ENCODE measurements at regions not wholly inside any gene's neighbourhood (a gene's known extent, or its start where the extent isn't known, plus 50 kb on each side); places are given as distances from the start of the nearest gene placed in this dataset.

- Histone ChIP-seq H3K4me2 (ENCODE audit: insufficient read depth, low read length) (no peak overlapping the region), H3K4me1 (ENCODE audit: control insufficient read depth, extremely low read depth, insufficient read depth, low read length) (no peaks in the 10 kb centered on the region), H3K27ac (ENCODE audit: insufficient read depth, low read depth, low read length) (no peak overlapping the region), H3K79me2 (ENCODE audit: control insufficient read depth, insufficient read depth, low read length) (no peaks in the 10 kb centered on the region), H2AFZ (ENCODE audit: low read depth, low read length) (no peak overlapping the region), H4K20me1 (replicated peaks; ENCODE audit: control insufficient read depth, extremely low read depth, insufficient read depth, low read length) (no peaks in the 10 kb centered on the region), H3K27me3 (ENCODE audit: control insufficient read depth in 2 of 2, insufficient read depth in 2 of 2, low read length in 2 of 2) (no peaks in the 10 kb centered on the region), H3K9me3 (replicated peaks; ENCODE audit: control insufficient read depth, insufficient read depth, low read length) (no peaks in the 10 kb centered on the region), H3K9me1 (replicated peaks; ENCODE audit: control insufficient read depth, extremely low read depth, insufficient read depth, low read length) (no peaks in the 10 kb centered on the region), H3K9ac (replicated peaks; ENCODE audit: extremely low read depth, insufficient read depth, low read length) (no peak overlapping the region), H3K4me3 (replicated peaks in 1 of 3; ENCODE audit: insufficient read depth in 1 of 3, low read depth in 1 of 3, low read length in 3 of 3) (no peak overlapping the region), H3K36me3 (ENCODE audit: control insufficient read depth in 2 of 2, extremely low read depth in 1 of 2, insufficient read depth in 2 of 2, low read length in 2 of 2) (no peaks in the 10 kb centered on the region)
- FAIRE-seq (no peak), DNase-seq (ENCODE audit: low read depth, low spot score) (no peak)
- ChIA-PET POLR2A (no interaction called here), CTCF (no interaction called here)
- BruUV-seq (replicated peaks), result no TSS peak
- intact Hi-C loops (cut with micrococcal nuclease) (no loop called here), dilution Hi-C loops (cut with MboI; ENCODE audit: extremely low pct_ligation_motif_present, low sequenced_read_pairs) (no loop called here)
- TF ChIP-seq POLR2AphosphoS5 (IDR thresholded peaks at IDR 0.05; ENCODE audit: insufficient read depth, low read depth, low read length) (no peak), MYC (IDR thresholded peaks at IDR 0.05; ENCODE audit: low read depth, low read length) (no peak), POLR2A (IDR thresholded peaks at IDR 0.05; ENCODE audit: low read depth, low read length) (no peak), MAX (IDR thresholded peaks at IDR 0.05; ENCODE audit: insufficient read depth, insufficient read length) (no peak), CTCF (IDR thresholded peaks at IDR 0.05; ENCODE audit: extremely low read depth in 1 of 2, insufficient read depth in 1 of 2, low read depth in 1 of 2, low read length in 2 of 2) (no peak), FOS (IDR thresholded peaks at IDR 0.05; ENCODE audit: borderline replicate concordance, insufficient read depth, low read length) (no peak)
Observed at GRCh38 chr11:43238341-43238740, 73.5 kb upstream of the API5 start.

- Histone ChIP-seq H3K4me3 (replicated peaks in 1 of 3; ENCODE audit: insufficient read depth in 1 of 3, low read depth in 1 of 3, low read length in 3 of 3) (no peak overlapping the region), H3K27ac (ENCODE audit: insufficient read depth, low read depth, low read length) (no peak overlapping the region), H2AFZ (ENCODE audit: low read depth, low read length) (no peak overlapping the region), H4K20me1 (replicated peaks; ENCODE audit: control insufficient read depth, extremely low read depth, insufficient read depth, low read length) (no peaks in the 10 kb centered on the region), H3K9me1 (replicated peaks; ENCODE audit: control insufficient read depth, extremely low read depth, insufficient read depth, low read length) (no peaks in the 10 kb centered on the region), H3K27me3 (ENCODE audit: control insufficient read depth in 2 of 2, insufficient read depth in 2 of 2, low read length in 2 of 2) (no peaks in the 10 kb centered on the region), H3K4me1 (ENCODE audit: control insufficient read depth, extremely low read depth, insufficient read depth, low read length) (no peaks in the 10 kb centered on the region), H3K36me3 (ENCODE audit: control insufficient read depth in 2 of 2, extremely low read depth in 1 of 2, insufficient read depth in 2 of 2, low read length in 2 of 2) (no peaks in the 10 kb centered on the region), H3K4me2 (ENCODE audit: insufficient read depth, low read length) (no peak overlapping the region), H3K9ac (replicated peaks; ENCODE audit: extremely low read depth, insufficient read depth, low read length) (no peak overlapping the region), H3K79me2 (ENCODE audit: control insufficient read depth, insufficient read depth, low read length) (no peaks in the 10 kb centered on the region), H3K9me3 (replicated peaks; ENCODE audit: control insufficient read depth, insufficient read depth, low read length) (no peaks in the 10 kb centered on the region)
- CTCF ChIA-PET, result no interaction called here
- BruUV-seq (replicated peaks), result no TSS peak
- FAIRE-seq, result no peak
- TF ChIP-seq JUN (IDR thresholded peaks at IDR 0.05; ENCODE audit: borderline replicate concordance, insufficient read depth, insufficient read length, low read depth), result no peak
- no peak for TF ChIP-seq POLR2A (IDR thresholded peaks at IDR 0.05; ENCODE audit: low read depth, low read length)
- POLR2A ChIA-PET, result no interaction called here
- DNase-seq (ENCODE audit: low read depth, low spot score), result no peak
- dilution Hi-C loops (cut with MboI; ENCODE audit: extremely low pct_ligation_motif_present, low sequenced_read_pairs) (no loop called here), intact Hi-C loops (cut with micrococcal nuclease) (no loop called here)
Observed at GRCh38 chr11:43239791-43240190, 72.0 kb upstream of the API5 start.

Data from endothelial cell of umbilical vein (primary cell).